GM12878 (cell line): ENCODE measurements at regions not wholly inside any gene's neighbourhood (a gene's known extent, or its start where the extent isn't known, plus 50 kb on each side); places are given as distances from the start of the nearest gene placed in this dataset.

Experiments
- ATAC-seq: fragments of 200-7000 bp; cut with Tn5 transposase; 3 replicates; pipeline ENCODE4 v1.9.1; 2020; ENCODE audit warnings: mild to moderate bottlenecking, moderate library complexity
- BruUV-seq: library from RNA; stranded (reverse); fragments of 400-500 nt; replicated peaks from 2 replicates; lab custom pipeline; 2021; lab: Mats Ljungman, UMichigan
- CTCF ChIA-PET: fragments of 300-600 bp; sonication (Branson Sonifier 250); formaldehyde crosslinking; extraction: SDS; loops from one replicate; lab custom pipeline; 2021; ENCODE audit warnings: inconsistent platforms; lab: Yijun Ruan, JAX
- POLR2A ChIA-PET: fragments of 350-600 bp; formaldehyde crosslinking; extraction: SDS; loops from one replicate; lab custom pipeline; 2021; ENCODE audit warnings: inconsistent platforms; lab: Charles Lee
- RAD21 ChIA-PET: fragments of 300-600 bp; sonication (Branson Sonifier 250); formaldehyde crosslinking; loops from one replicate; lab custom pipeline; 2023; ENCODE audit warnings: antibody characterized with exemption; ENCODE audit not compliant: unreplicated experiment; lab: Charles Lee
- SMC1A ChIA-PET: fragments of 300-600 bp; sonication (Branson Sonifier 250); formaldehyde crosslinking; loops from one replicate; lab custom pipeline; 2023; ENCODE audit not compliant: unreplicated experiment, uncharacterized antibody; lab: Charles Lee
- DNase-seq: peaks from one replicate; pipeline ENCODE4 v3.0.0-alpha.2; 2011; ENCODE audit warnings: low read depth, low spot score
- FAIRE-seq: peaks from 3 replicates; lab custom pipeline; 2011; peaks lifted over from hg19 to GRCh38; lab: Jason Lieb, UNC
- H2AFZ ChIP-seq: 2 replicates; pipeline ENCODE4 v1.6.0; 2011; ENCODE audit warnings: low read depth, low read length, control low read depth; ENCODE audit not compliant: control insufficient read depth
- H3K27ac ChIP-seq: 2 replicates; pipeline ENCODE4 v1.5.1; 2011; ENCODE audit warnings: control low read depth; ENCODE audit not compliant: control insufficient read depth, insufficient read depth
- H3K27me3 ChIP-seq, 2 experiments: replicated peaks in 1 of 2; 2 replicates each; pipeline versions ENCODE4 v1.6.0 to v1.6.1; 2011; ENCODE audit warnings: low read length in 1 of 2; ENCODE audit not compliant: control insufficient read depth in 2 of 2, insufficient read depth in 2 of 2
- H3K36me3 ChIP-seq, 2 experiments: 2 replicates each; pipeline ENCODE4 v1.5.1; 2011; ENCODE audit warnings: low read length in 1 of 2; ENCODE audit not compliant: control insufficient read depth in 2 of 2, insufficient read depth in 2 of 2
- H3K4me1 ChIP-seq: 2 replicates; pipeline ENCODE4 v1.6.1; 2011; ENCODE audit warnings: mild to moderate bottlenecking, low read length, moderate library complexity, mixed read lengths; ENCODE audit not compliant: control insufficient read depth, insufficient read depth
- H3K4me2 ChIP-seq: 2 replicates; pipeline ENCODE4 v1.6.0; 2011; ENCODE audit warnings: control low read depth; ENCODE audit not compliant: control insufficient read depth, insufficient read depth
- H3K4me3 ChIP-seq: fragments of 200-600 bp; sonication (generic); 2 replicates; pipeline ENCODE4 v1.5.1; 2016
- H3K79me2 ChIP-seq: 2 replicates; pipeline ENCODE4 v1.6.0; 2011; ENCODE audit warnings: low read length; ENCODE audit not compliant: control insufficient read depth, insufficient read depth
- H3K9ac ChIP-seq: 2 replicates; pipeline ENCODE4 v1.8.0; 2011; ENCODE audit warnings: low read length, control low read depth, mixed read lengths; ENCODE audit not compliant: control insufficient read depth, insufficient read depth
- H3K9me3 ChIP-seq: replicated peaks from 3 replicates; pipeline ENCODE4 v1.5.1; 2011; ENCODE audit warnings: mild to moderate bottlenecking, low read length; ENCODE audit not compliant: control insufficient read depth, insufficient read depth
- H4K20me1 ChIP-seq: 2 replicates; pipeline ENCODE4 v1.6.0; 2011; ENCODE audit not compliant: control insufficient read depth, insufficient read depth
- BCLAF1 ChIP-seq: fragments of 450-650 bp; IDR thresholded peaks from 2 replicates; pipeline ENCODE4 v1.6.1; 2017; ENCODE audit warnings: antibody characterized with exemption, mild to moderate bottlenecking, moderate library complexity
- CBX3 ChIP-seq: fragments of 200-600 bp; sonication (generic); IDR thresholded peaks from 2 replicates; pipeline ENCODE4 v1.6.1; 2016; ENCODE audit warnings: low read depth, borderline replicate concordance
- CHD1 ChIP-seq: IDR thresholded peaks from 2 replicates; pipeline ENCODE4 v1.6.1; 2012; ENCODE audit warnings: low read depth, low read length, improper control_type of control experiment
- ELK1 ChIP-seq: IDR thresholded peaks from 2 replicates; pipeline ENCODE4 v1.6.1; 2012; ENCODE audit warnings: low read depth, low read length, improper control_type of control experiment
- KLF5 ChIP-seq: fragments of 450-650 bp; IDR thresholded peaks from 2 replicates; pipeline ENCODE4 v1.6.1; 2014; ENCODE audit warnings: mild to moderate bottlenecking; ENCODE audit not compliant: partially characterized antibody
- MEF2A ChIP-seq: IDR thresholded peaks from 2 replicates; pipeline ENCODE4 v1.6.1; 2011; ENCODE audit warnings: low read depth, mild to moderate bottlenecking, low read length, moderate library complexity; ENCODE audit not compliant: insufficient read depth
- MXI1 ChIP-seq: fragments of 150-350 bp; IDR thresholded peaks from 2 replicates; pipeline ENCODE4 v1.6.1; 2011; ENCODE audit warnings: low read depth, mild to moderate bottlenecking, inconsistent platforms, low read length, improper control_type of control experiment
- POLR2AphosphoS5 ChIP-seq: IDR thresholded peaks from 2 replicates; pipeline ENCODE4 v1.6.1; 2011; ENCODE audit warnings: mild to moderate bottlenecking, low read length, inconsistent platforms
- SPI1 ChIP-seq: IDR thresholded peaks from 2 replicates; pipeline ENCODE4 v1.6.1; 2011; ENCODE audit warnings: low read depth, mild to moderate bottlenecking, low read length, moderate library complexity, borderline replicate concordance; ENCODE audit not compliant: insufficient read depth
- TCF12 ChIP-seq: IDR thresholded peaks from 2 replicates; pipeline ENCODE4 v1.6.1; 2011; ENCODE audit warnings: low read depth, mild to moderate bottlenecking, low read length
- TCF3 ChIP-seq: IDR thresholded peaks from 2 replicates; pipeline ENCODE4 v1.6.1; 2012; ENCODE audit warnings: low read depth, mild to moderate bottlenecking, low read length, borderline replicate concordance; ENCODE audit not compliant: insufficient read depth
- ZBTB33 ChIP-seq: fragments of 450-650 bp; IDR thresholded peaks from 2 replicates; pipeline ENCODE4 v1.6.1; 2017; ENCODE audit warnings: mild to moderate bottlenecking
- ZZZ3 ChIP-seq: IDR thresholded peaks from 2 replicates; pipeline ENCODE4 v1.6.1; 2011; ENCODE audit warnings: low read depth; ENCODE audit not compliant: control insufficient read depth, insufficient read length
- in situ Hi-C: fragments of 300-500 bp; cut with MboI; formaldehyde crosslinking; loops from 9 replicates; pipeline ENCODE4 v1.14.3; 2018; ENCODE audit warnings: mixed read lengths
- intact Hi-C: fragments of 100-400 bp; cut with micrococcal nuclease; formaldehyde crosslinking; loops from one replicate; pipeline ENCODE4 v1.14.2; 2022; ENCODE audit not compliant: unreplicated experiment
- TF ChIP-seq, protein P1 (sequence below): IDR thresholded peaks from 2 replicates; pipeline ENCODE4 v1.6.1; 2011; ENCODE audit warnings: borderline replicate concordance, low read depth, mild to moderate bottlenecking, moderate library complexity, low read length; ENCODE audit not compliant: insufficient read depth, poor library complexity, severe bottlenecking

- Histone ChIP-seq H3K9ac (no peak overlapping the region), H3K27ac (no peak overlapping the region), H3K4me3 (no peak overlapping the region), H2AFZ (no peak overlapping the region), H3K4me2 (no peak overlapping the region), H3K9me3 (no peaks in the 10 kb centered on the region), H4K20me1 (no peaks in the 10 kb centered on the region), H3K79me2 (no peaks in the 10 kb centered on the region), H3K27me3 (no peaks in the 10 kb centered on the region), H3K4me1 (no peaks in the 10 kb centered on the region), H3K36me3 (no peaks in the 10 kb centered on the region)
- DNase-seq (no peak), ATAC-seq (no peak), FAIRE-seq (no peak)
- ChIA-PET SMC1A (no interaction called here), POLR2A (no interaction called here), CTCF (no interaction called here), RAD21 (no interaction called here)
- TF ChIP-seq BCLAF1 (no peak), MEF2A (no peak), ZZZ3 (no peak), ZBTB33 (no peak), TCF3 (no peak), ELK1 (no peak), MXI1 (no peak), SPI1 (no peak), CBX3 (no peak), KLF5 (no peak), POLR2AphosphoS5 (no peak), TCF12 (no peak), CHD1 (no peak)
- TF ChIP-seq, protein P1, sequence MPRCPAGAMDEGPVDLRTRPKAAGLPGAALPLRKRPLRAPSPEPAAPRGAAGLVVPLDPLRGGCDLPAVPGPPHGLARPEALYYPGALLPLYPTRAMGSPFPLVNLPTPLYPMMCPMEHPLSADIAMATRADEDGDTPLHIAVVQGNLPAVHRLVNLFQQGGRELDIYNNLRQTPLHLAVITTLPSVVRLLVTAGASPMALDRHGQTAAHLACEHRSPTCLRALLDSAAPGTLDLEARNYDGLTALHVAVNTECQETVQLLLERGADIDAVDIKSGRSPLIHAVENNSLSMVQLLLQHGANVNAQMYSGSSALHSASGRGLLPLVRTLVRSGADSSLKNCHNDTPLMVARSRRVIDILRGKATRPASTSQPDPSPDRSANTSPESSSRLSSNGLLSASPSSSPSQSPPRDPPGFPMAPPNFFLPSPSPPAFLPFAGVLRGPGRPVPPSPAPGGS: no peak
- no TSS peak for BruUV-seq
- intact Hi-C loops (no loop called here), in situ Hi-C loops (no loop called here)
These were observed 77.4 kb downstream of the PRLHR start for GRCh38 chr10:118518095-118518494.
